ENCODE measurements at regions not wholly inside any gene's neighbourhood (a gene's known extent, or its start where the extent isn't known, plus 50 kb on each side); places are given as distances from the start of the nearest gene placed in this dataset.

DNA sequence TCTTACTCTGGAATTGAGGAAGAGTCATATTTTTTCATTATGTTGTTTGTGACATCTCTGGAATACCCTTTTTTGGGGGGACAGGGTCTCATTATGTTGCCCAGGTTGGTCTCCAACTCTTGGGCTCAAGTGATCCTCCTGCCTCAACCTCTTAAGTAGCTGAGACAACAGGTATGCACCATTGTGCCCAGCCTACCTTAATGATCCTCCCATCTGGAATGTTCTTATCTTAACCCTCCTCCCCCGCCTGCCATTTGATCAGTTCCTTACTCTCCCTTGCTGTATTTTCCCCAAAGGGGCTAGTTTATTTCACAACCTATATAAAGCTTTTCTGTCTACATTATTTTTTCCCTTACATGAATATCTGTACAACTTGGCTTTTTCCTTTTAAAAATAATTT, 594.7 kb downstream of the METTL15 start:
- TF ChIP-seq, protein P1, sequence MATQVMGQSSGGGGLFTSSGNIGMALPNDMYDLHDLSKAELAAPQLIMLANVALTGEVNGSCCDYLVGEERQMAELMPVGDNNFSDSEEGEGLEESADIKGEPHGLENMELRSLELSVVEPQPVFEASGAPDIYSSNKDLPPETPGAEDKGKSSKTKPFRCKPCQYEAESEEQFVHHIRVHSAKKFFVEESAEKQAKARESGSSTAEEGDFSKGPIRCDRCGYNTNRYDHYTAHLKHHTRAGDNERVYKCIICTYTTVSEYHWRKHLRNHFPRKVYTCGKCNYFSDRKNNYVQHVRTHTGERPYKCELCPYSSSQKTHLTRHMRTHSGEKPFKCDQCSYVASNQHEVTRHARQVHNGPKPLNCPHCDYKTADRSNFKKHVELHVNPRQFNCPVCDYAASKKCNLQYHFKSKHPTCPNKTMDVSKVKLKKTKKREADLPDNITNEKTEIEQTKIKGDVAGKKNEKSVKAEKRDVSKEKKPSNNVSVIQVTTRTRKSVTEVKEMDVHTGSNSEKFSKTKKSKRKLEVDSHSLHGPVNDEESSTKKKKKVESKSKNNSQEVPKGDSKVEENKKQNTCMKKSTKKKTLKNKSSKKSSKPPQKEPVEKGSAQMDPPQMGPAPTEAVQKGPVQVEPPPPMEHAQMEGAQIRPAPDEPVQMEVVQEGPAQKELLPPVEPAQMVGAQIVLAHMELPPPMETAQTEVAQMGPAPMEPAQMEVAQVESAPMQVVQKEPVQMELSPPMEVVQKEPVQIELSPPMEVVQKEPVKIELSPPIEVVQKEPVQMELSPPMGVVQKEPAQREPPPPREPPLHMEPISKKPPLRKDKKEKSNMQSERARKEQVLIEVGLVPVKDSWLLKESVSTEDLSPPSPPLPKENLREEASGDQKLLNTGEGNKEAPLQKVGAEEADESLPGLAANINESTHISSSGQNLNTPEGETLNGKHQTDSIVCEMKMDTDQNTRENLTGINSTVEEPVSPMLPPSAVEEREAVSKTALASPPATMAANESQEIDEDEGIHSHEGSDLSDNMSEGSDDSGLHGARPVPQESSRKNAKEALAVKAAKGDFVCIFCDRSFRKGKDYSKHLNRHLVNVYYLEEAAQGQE (IDR thresholded peaks at IDR 0.05; ENCODE audit: insufficient read depth in 1 of 2, low read depth in 2 of 2, low read length in 1 of 2) = no peak
- TF ChIP-seq, protein P2, sequence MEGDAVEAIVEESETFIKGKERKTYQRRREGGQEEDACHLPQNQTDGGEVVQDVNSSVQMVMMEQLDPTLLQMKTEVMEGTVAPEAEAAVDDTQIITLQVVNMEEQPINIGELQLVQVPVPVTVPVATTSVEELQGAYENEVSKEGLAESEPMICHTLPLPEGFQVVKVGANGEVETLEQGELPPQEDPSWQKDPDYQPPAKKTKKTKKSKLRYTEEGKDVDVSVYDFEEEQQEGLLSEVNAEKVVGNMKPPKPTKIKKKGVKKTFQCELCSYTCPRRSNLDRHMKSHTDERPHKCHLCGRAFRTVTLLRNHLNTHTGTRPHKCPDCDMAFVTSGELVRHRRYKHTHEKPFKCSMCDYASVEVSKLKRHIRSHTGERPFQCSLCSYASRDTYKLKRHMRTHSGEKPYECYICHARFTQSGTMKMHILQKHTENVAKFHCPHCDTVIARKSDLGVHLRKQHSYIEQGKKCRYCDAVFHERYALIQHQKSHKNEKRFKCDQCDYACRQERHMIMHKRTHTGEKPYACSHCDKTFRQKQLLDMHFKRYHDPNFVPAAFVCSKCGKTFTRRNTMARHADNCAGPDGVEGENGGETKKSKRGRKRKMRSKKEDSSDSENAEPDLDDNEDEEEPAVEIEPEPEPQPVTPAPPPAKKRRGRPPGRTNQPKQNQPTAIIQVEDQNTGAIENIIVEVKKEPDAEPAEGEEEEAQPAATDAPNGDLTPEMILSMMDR (IDR thresholded peaks at IDR 0.05) = no peak
- TF ChIP-seq POLR2AphosphoS5 (IDR thresholded peaks at IDR 0.05; ENCODE audit: low read depth, low read length) = no peak
